Endometrium (tissue), 2 donors: ENCODE measurements at regions not wholly inside any gene's neighbourhood (a gene's known extent, or its start where the extent isn't known, plus 50 kb on each side); places are given as distances from the start of the nearest gene placed in this dataset.
"Not testable (repeated sequence)": the region's sequence is repeated elsewhere in the genome, so short reads cannot be mapped to it uniquely, and the experiment has no call there.

Source experiments
- FAIRE-seq: peaks from 2 replicates; lab custom pipeline; 2012; peaks lifted over from hg19 to GRCh38; lab: Jason Lieb, UNC
- donor health status: control.
- donor health status: control.

- no peak for FAIRE-seq
These were observed 109.8 kb upstream of the HDX start for GRCh38 chrX:84611843-84612636.

GRCh38 chrX:84634201-84634782 lies 132.0 kb upstream of the HDX start:
- FAIRE-seq, result no peak

GRCh38 chrX:84666086-84666485 lies 163.8 kb upstream of the HDX start:
- no peak for FAIRE-seq

DNA sequence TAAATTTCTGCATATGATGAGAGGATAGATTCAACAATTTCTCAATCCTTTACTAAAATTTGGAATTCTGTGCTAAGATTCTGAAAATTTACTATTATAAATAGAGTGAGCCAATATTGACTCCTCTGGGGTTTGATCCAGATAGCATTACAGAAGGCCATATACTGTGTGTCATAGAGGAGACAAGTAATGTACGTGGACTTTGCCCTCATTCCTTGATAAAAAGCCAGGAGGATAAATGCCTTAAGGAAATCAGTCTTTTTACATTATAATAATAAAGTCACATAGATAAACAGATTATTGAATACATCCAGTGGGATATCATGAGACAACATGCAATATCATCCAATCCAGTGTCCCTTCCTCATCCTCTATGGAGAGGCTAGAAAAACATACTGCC lies 188.0 kb upstream of the HDX start:
- no peak for FAIRE-seq

GRCh38 chrX:84709987-84710386 lies 207.7 kb upstream of the HDX start:
- FAIRE-seq, result no peak

- no peak for FAIRE-seq
These were observed 208.4 kb upstream of the HDX start for GRCh38 chrX:84710611-84711010.

DNA sequence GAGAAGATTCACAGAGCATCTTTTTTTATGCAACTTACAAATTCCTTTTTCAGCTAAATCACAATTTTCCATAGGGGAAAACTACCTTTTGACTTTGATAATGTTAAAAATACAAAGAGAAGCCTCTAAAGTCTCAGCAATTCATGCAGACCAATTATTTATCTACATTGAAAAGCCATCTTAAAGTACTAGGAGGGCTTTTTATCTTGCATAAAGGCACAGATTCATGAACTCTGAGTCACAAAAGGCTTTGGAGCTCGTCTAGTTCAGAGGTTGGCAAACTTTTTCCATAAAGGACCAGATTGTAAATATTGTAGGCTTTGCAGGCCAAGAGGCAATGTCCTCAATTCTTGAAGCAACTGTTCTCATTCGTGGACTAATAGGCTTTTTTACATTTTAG lies 210.4 kb upstream of the HDX start:
- FAIRE-seq, result no peak

- FAIRE-seq, result no peak
These were observed 213.1 kb upstream of the HDX start for GRCh38 chrX:84715315-84715714.

- FAIRE-seq, result no peak
These were observed 215.1 kb upstream of the HDX start for GRCh38 chrX:84717343-84717742.

DNA sequence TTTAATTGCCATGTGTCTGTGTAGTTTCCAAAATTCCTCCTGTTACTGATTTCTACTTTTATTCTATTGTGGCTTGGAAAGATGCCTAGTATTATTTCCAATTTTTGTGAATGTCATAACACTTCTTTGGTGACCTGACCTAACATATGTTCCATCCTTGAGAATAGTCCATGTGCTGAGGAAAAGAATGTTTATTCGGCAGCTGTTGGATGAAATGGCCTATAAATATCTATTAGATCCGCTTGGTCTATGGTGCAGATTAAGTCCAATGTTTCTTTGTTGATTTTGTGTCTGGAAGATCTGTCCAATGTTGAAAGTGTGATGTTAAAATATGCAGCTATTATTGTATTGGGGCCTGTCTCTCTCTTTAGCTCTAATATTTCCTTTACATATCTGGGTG lies 219.2 kb upstream of the HDX start:
- no peak for FAIRE-seq

DNA sequence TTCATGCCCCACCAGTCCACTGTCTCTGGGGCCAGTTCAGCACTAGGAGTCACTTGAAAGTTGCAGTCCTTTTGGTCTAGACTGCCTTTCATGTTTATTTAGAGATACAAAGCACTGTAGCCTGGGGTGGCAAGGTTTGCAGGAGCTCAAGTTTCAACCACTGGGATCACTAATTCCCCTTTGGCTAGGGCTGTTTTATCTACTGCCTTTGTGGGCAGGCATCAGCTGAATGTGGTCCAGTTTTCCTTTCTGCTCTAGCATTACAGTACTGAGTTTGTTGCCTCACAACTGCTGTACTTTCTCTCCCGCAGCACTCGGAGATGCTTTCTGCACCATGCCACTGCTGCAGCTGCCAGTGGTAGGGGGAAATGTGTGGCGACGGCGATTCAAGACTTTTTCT lies 222.3 kb upstream of the HDX start:
- FAIRE-seq, result no peak

DNA sequence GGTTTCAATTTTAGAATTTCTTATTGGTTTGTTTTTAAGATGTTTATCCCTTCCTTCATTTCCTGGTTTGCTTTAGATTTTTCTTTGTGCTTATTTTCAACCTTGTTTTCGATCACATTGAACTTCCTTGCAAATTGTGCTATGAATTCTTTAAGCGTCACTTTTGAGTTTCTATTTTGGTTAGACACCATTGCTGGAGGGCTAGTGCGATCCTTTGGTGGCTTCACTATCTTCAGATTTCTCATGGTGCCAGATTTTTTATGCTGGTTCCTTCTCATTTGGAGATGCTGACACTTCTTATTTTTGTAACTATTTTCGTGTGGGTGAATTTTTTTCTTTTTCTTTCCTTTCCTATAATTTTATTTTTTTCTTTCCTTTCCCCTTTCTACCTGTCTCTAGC lies 227.2 kb upstream of the HDX start:
- FAIRE-seq, result no peak

GRCh38 chrX:84729809-84730208 lies 227.6 kb upstream of the HDX start:
- FAIRE-seq, result no peak

- no peak for FAIRE-seq
These were observed 232.8 kb upstream of the HDX start for GRCh38 chrX:84735025-84735424.

DNA sequence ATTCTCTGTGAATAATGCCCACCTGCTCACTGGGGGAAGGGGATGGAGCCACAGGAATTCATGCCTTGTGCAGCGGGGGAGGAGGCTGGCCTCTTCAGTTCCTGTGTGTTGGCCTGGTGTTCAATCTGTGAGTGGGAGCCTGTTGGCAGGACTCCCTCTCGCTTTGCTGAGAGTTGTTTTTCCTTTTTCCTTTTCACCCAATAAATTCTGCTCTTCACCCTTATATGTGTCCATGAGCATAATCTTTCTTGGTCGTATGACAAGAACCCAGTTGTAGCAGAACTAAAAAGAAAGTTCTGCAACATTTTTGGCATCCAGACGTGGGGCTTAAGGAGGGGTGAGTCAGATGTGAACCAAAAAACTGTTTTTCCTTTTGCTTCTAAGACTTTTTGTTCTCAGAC lies 235.2 kb upstream of the HDX start:
- FAIRE-seq, result no peak

DNA sequence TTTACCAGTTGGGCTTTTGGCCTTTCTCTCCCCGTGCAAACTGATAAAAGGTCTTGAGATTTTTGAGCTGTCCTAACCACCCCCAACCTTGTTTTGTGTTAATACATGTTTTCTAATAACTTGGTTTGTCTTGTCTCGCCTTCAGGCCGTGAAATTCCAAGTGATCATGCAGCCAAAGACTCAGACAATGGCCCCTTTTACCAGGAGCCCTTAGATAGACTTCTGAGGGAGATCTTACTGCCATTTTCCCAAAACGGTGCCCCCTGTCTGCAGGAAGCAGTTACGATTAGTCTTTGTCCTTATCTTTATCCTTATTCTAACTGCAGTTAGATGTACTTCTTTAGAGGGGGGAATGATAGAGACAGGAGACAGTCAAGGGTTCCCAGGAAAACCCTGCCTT lies 245.3 kb upstream of the HDX start:
- FAIRE-seq, result no peak

- no peak for FAIRE-seq
These were observed 246.9 kb upstream of the HDX start for GRCh38 chrX:84748965-84749656.

DNA sequence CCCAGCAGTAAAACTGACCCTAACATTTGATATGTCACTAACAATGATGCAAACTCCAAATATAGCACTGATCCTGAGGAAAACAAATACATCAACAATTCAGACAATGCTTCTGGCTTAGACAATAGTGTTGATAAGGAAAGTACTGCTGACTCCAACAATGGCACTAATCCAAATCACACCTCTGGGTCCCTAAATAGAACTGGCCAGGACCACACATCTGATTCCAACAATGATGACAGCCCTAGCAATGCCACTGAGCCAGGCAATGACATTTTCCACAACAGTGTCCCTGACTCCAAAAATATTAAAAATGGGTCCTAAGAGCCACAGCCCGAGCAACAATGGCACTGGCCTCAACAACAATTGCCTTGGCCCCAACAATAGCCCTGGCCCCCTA lies 243.1 kb upstream of the APOOL start:
- no peak for FAIRE-seq

GRCh38 chrX:84796321-84796720 lies 207.4 kb upstream of the APOOL start:
- FAIRE-seq, result no peak

GRCh38 chrX:84830836-84831235 lies 172.8 kb upstream of the APOOL start:
- FAIRE-seq, result no peak

GRCh38 chrX:84846541-84846940 lies 157.1 kb upstream of the APOOL start:
- FAIRE-seq, result not testable (repeated sequence)

DNA sequence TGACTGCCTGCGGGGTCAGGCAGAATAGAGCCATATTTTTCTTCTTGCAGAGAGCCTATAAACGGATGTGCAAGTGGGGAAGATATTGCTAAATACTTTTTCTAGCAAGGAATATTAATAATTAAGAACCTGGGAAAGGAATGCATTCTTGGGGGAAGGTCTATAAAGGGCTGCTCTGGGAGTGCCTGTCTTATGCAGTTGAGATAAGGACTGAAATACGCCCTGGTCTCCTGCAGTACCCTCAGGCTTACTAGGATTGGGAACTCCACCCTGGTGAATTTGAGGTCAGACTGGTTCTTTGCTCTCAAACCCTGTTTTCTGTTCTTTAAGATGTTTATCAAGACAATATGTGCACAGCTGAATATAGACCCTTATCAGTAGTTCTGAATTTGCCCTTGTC lies 152.5 kb upstream of the APOOL start:
- not testable (repeated sequence) for FAIRE-seq

DNA sequence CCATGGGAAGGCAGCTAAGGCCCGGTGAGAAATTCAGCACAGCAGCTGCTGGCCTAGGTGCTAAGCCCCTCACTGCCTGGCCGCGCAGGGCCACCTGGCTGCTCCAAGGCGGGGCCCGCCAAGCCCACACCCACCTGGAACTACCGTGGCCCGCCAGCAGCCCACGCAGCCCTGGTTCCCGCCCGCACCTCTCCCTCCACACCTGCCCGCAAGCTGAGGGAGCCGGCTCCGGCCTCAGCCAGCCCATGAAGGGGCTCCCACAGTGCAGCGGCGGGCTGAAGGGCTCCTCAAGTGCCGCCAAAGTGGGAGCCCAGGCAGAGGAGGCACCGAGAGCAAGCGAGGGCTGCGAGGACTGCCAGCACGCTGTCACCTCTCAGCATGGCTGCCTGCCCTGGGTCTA lies 146.9 kb upstream of the APOOL start:
- FAIRE-seq, result not testable (repeated sequence)

DNA sequence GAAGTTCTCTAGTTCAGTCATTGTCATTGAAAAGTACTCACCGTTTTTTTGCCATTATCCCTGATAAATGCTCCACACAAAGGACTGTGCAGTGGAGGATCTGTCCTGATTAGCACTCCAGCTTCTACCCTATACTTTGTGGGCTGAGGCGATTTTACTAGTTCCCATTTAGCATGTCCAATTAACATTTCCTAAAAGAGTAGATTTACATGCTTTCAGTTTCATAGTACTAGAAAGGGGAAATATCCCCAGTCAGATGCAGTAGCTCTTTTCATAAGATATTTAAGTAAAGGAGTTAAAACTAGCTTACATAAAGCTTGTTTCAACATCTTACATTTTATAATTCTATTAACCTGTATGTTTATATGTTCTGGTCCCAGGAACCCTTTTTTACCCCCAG lies 144.9 kb upstream of the APOOL start:
- peak; percentile 31 for FAIRE-seq
